ENCODE measurements at regions not wholly inside any gene's neighbourhood (a gene's known extent, or its start where the extent isn't known, plus 50 kb on each side); places are given as distances from the start of the nearest gene placed in this dataset.

DNA sequence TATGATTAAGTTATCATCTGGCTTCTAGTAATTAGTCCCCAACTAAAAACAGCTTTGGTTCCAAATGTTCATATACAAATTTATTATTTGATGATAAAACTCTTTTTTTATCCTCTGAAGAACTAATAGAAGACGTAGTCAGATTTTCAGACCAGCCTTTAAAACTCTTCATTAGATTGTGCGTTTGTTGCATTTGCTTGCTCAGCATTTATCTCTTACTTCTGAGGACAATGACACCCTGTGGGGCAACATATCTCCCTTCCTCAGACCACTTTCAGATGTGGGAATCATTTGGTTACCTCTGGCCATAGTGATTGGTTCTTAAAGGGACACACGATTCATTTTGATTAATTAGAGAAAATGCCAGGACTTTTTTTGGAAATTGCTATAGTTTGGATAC, 481.8 kb downstream of the HAO1 start:
- TF ChIP-seq, protein P1, sequence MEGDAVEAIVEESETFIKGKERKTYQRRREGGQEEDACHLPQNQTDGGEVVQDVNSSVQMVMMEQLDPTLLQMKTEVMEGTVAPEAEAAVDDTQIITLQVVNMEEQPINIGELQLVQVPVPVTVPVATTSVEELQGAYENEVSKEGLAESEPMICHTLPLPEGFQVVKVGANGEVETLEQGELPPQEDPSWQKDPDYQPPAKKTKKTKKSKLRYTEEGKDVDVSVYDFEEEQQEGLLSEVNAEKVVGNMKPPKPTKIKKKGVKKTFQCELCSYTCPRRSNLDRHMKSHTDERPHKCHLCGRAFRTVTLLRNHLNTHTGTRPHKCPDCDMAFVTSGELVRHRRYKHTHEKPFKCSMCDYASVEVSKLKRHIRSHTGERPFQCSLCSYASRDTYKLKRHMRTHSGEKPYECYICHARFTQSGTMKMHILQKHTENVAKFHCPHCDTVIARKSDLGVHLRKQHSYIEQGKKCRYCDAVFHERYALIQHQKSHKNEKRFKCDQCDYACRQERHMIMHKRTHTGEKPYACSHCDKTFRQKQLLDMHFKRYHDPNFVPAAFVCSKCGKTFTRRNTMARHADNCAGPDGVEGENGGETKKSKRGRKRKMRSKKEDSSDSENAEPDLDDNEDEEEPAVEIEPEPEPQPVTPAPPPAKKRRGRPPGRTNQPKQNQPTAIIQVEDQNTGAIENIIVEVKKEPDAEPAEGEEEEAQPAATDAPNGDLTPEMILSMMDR (conservative IDR thresholded peaks at IDR 0.05; ENCODE audit: low read depth, low read length) = no peak
- H3K4me3 ChIP-seq (ENCODE audit: low read length) = no peak overlapping the region
- DNase-seq (ENCODE audit: low read depth) = no peak

DNA sequence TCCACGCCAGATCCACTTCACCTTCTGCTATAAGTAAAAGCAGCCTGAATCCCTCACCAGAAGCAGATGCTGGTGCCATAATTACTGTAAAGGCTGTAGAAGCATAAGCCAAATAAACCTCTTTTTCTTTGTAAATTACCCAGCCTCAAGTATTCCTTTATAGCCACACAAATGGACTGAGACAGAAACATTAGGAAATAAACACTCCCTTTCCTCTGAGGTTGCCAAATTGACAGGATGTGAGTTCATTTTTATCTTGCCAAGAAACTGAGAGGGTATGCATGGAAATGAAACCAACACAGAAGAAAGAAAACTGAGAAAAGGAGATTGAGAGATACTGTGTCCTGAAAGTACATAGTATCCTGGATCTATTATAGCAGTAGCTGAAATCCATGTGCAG, 481.2 kb downstream of the HAO1 start:
- DNase-seq (ENCODE audit: low read depth) = no peak
- H3K4me3 ChIP-seq (ENCODE audit: low read length) = no peak overlapping the region
- TF ChIP-seq, protein P1 (conservative IDR thresholded peaks at IDR 0.05; ENCODE audit: low read depth, low read length) = no peak

DNA sequence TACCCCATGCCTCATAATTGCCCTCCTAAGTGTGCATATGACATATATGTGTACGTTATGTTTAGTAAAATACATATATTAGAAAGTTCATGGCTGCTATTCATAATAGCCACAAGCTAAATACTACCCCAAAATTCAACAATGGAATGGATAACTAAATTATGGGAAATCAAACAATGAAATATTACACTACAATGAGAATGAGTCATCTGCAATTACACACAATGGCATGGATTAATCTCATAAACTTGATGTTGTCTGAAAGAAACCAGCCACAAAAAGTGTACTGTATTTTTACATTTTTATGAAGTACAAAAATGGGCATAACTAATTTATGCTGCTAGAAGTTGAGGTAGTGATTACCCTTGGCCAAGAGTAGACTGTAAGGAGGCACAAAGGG, 477.0 kb downstream of the HAO1 start:
- H3K4me3 ChIP-seq (ENCODE audit: low read length) = no peak overlapping the region
- DNase-seq (ENCODE audit: low read depth) = no peak
- TF ChIP-seq, protein P1 (conservative IDR thresholded peaks at IDR 0.05; ENCODE audit: low read depth, low read length) = no peak

DNA sequence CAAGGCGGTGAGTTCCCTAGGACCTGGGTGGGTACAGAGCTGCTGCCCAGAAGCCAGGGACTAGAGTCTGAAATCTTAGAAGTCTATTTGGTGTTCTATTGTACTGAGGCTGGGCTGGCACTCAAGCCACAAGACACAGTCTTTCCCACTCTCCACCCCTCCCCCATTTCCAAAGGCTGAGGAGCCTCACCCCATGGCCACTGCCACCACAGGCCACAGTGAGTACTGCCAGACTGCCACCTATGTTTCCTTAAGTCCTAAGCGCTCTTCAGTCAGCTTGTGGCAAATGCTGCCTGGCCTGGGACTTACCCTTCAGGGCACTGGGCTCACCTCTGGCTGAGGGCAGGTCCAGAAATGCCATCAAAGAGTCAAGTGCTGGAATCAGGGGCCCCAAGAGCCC, 469.3 kb downstream of the HAO1 start:
- DNase-seq (ENCODE audit: low read depth) = no peak
- H3K4me3 ChIP-seq (ENCODE audit: low read length) = no peak overlapping the region
- TF ChIP-seq, protein P1 (conservative IDR thresholded peaks at IDR 0.05; ENCODE audit: low read depth, low read length) = no peak

DNA sequence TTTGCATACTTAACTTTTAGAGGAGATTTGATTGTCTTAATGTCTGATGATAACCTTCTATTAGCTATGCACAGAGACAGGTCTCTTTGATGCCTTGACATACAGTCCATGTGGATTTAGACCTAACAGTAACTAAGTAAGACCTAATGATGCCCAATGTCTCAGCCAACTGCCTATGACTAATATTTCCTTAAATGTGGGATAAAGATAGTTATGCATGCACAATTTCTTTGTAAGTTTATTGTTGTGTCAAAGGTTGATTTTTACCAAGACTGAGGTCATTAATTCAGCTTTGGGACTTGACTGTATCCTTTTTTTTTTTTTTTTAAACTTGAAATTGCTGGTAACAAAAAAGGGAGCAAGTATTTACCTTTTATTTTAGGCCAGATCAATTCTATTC, 450.0 kb downstream of the HAO1 start:
- TF ChIP-seq, protein P1 (conservative IDR thresholded peaks at IDR 0.05; ENCODE audit: low read depth, low read length) = no peak

DNA sequence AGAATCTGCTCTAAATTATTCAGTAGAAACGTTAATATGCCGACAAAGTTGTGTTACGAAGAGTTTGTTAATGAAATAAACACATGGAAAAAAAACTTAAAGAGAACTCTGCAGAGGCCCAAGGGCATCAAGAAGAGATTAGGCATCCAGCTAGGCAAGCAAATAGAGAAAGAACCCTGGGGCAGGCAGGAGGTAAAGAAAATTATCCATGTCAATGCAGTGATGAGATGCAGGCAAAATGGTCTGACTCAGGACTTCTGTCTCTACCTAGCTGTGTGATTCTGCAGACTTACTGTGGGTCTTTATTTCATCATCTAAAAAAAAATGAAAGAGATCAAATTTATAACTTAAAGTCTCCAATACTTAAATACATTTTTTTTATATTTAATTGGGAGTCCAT, 448.0 kb downstream of the HAO1 start:
- H3K4me3 ChIP-seq (ENCODE audit: low read length) = no peak overlapping the region
- no peak for DNase-seq (ENCODE audit: low read depth)
- TF ChIP-seq, protein P1 (conservative IDR thresholded peaks at IDR 0.05; ENCODE audit: low read depth, low read length) = no peak

More for the DNA sequence above, 450.0 kb downstream of the HAO1 start:
- no peak overlapping the region for H3K4me3 ChIP-seq (ENCODE audit: low read length)
- DNase-seq (ENCODE audit: low read depth) = no peak

DNA sequence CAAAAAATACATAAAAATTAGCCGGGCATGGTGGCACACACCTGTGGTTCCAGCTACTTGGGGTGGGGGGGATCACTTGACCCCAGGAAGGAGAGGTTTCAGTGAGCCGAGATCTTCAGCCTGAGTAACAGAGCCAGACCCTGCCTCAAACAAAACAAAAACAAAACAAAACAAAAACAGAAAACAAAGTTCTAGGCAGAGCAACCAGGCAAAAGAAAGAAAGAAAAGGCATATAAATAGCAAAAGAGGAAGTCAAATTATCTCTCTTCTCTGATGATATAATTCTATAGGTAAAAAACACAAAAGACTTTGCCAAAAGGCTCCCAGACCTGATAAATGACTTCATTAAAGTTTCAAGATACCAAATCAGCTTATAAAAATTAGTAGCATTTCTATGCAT, 446.9 kb downstream of the HAO1 start:
- DNase-seq (ENCODE audit: low read depth) = no peak
- TF ChIP-seq, protein P1 (conservative IDR thresholded peaks at IDR 0.05; ENCODE audit: low read depth, low read length) = no peak
- H3K4me3 ChIP-seq (ENCODE audit: low read length) = no peak overlapping the region

Data from retinal pigment epithelial cell (primary cell).